IPS-11a (cell line): ENCODE measurements at regions not wholly inside any gene's neighbourhood (a gene's known extent, or its start where the extent isn't known, plus 50 kb on each side); places are given as distances from the start of the nearest gene placed in this dataset.
"Not testable (repeated sequence)": the region's sequence is repeated elsewhere in the genome, so short reads cannot be mapped to it uniquely, and the experiment has no call there.

ENCODE experiments used
- H3K4me3 ChIP-seq: one replicate; pipeline ENCODE4 v1.5.1; 2013; ENCODE audit warnings: low read depth, low read length, control low read depth

GRCh38 chr2:122038816-122039215 is 283.4 kb downstream of the TSN start:
- not testable (repeated sequence) for H3K4me3 ChIP-seq

- H3K4me3 ChIP-seq, result no peak overlapping the region
Measured at GRCh38 chr2:122041455-122041854, 286.0 kb downstream of the TSN start.

GRCh38 chr2:122051659-122052058 is 296.2 kb downstream of the TSN start:
- not testable (repeated sequence) for H3K4me3 ChIP-seq

- no peak overlapping the region for H3K4me3 ChIP-seq
Measured at GRCh38 chr2:122055521-122055931, 300.1 kb downstream of the TSN start.

- H3K4me3 ChIP-seq, result no peak overlapping the region
Measured at GRCh38 chr2:122056853-122057252, 301.4 kb downstream of the TSN start.

GRCh38 chr2:122061206-122061605 is 305.8 kb downstream of the TSN start:
- no peak overlapping the region for H3K4me3 ChIP-seq

- no peak overlapping the region for H3K4me3 ChIP-seq
Measured at GRCh38 chr2:122061831-122062230, 306.4 kb downstream of the TSN start.

GRCh38 chr2:122062506-122062905 is 307.1 kb downstream of the TSN start:
- H3K4me3 ChIP-seq, result no peak overlapping the region

GRCh38 chr2:122063716-122064115 is 308.3 kb downstream of the TSN start:
- H3K4me3 ChIP-seq, result no peak overlapping the region

- H3K4me3 ChIP-seq, result no peak overlapping the region
Measured at GRCh38 chr2:122070241-122070731, 314.8 kb downstream of the TSN start.

- H3K4me3 ChIP-seq, result no peak overlapping the region
Measured at GRCh38 chr2:122072666-122073065, 317.2 kb downstream of the TSN start.

GRCh38 chr2:122074201-122074600 is 318.8 kb downstream of the TSN start:
- no peak overlapping the region for H3K4me3 ChIP-seq

- H3K4me3 ChIP-seq, result no peak overlapping the region
Measured at GRCh38 chr2:122075381-122075780, 319.9 kb downstream of the TSN start.

GRCh38 chr2:122077114-122077513 is 321.7 kb downstream of the TSN start:
- no peak overlapping the region for H3K4me3 ChIP-seq

GRCh38 chr2:122077771-122078170 is 322.3 kb downstream of the TSN start:
- H3K4me3 ChIP-seq, result no peak overlapping the region

GRCh38 chr2:122078451-122078850 is 323.0 kb downstream of the TSN start:
- no peak overlapping the region for H3K4me3 ChIP-seq

- H3K4me3 ChIP-seq, result no peak overlapping the region
Measured at GRCh38 chr2:122079844-122080243, 324.4 kb downstream of the TSN start.

GRCh38 chr2:122080316-122080715 is 324.9 kb downstream of the TSN start:
- no peak overlapping the region for H3K4me3 ChIP-seq

GRCh38 chr2:122080871-122081270 is 325.4 kb downstream of the TSN start:
- no peak overlapping the region for H3K4me3 ChIP-seq

GRCh38 chr2:122081751-122082150 is 326.3 kb downstream of the TSN start:
- H3K4me3 ChIP-seq, result no peak overlapping the region

GRCh38 chr2:122083256-122084048 is 328.0 kb downstream of the TSN start:
- H3K4me3 ChIP-seq, result no peak overlapping the region

GRCh38 chr2:122085672-122086071 is 330.2 kb downstream of the TSN start:
- not testable (repeated sequence) for H3K4me3 ChIP-seq

- H3K4me3 ChIP-seq, result no peak overlapping the region
Measured at GRCh38 chr2:122094557-122094956, 339.1 kb downstream of the TSN start.
